IPS-20b (cell line): ENCODE measurements at regions not wholly inside any gene's neighbourhood (a gene's known extent, or its start where the extent isn't known, plus 50 kb on each side); places are given as distances from the start of the nearest gene placed in this dataset.
"Not testable (repeated sequence)": the region's sequence is repeated elsewhere in the genome, so short reads cannot be mapped to it uniquely, and the experiment has no call there.

Experiments
- H3K27ac ChIP-seq: one replicate; pipeline ENCODE4 v1.5.1; 2013; ENCODE audit warnings: low read length
- H3K27me3 ChIP-seq: 2 replicates; pipeline ENCODE4 v1.6.1; 2013; ENCODE audit warnings: mild to moderate bottlenecking, low read length, inconsistent platforms; ENCODE audit not compliant: insufficient read depth
- H3K36me3 ChIP-seq: 2 replicates; pipeline ENCODE4 v1.6.1; 2013; ENCODE audit warnings: low read depth, mild to moderate bottlenecking, inconsistent platforms, low read length, moderate library complexity; ENCODE audit not compliant: insufficient read depth
- H3K4me1 ChIP-seq: 2 replicates; pipeline ENCODE4 v1.6.1; 2013; ENCODE audit warnings: mild to moderate bottlenecking, control low read depth, inconsistent platforms, low read length, moderate library complexity; ENCODE audit not compliant: insufficient read depth
- H3K4me3 ChIP-seq: 2 replicates; pipeline ENCODE4 v1.5.1; 2013; ENCODE audit warnings: mild to moderate bottlenecking, low read length, inconsistent platforms
- H3K9ac ChIP-seq: 2 replicates; pipeline ENCODE4 v1.6.1; 2013; ENCODE audit warnings: low read depth, mild to moderate bottlenecking, inconsistent platforms, low read length, moderate library complexity
- H3K9me3 ChIP-seq: 2 replicates; pipeline ENCODE4 v1.6.1; 2013; ENCODE audit warnings: mild to moderate bottlenecking, low read depth, low read length, inconsistent platforms; ENCODE audit not compliant: insufficient read depth

GRCh38 chr4:123599920-123600810, 203.6 kb downstream of the SPRY1 start:
- no peaks in the 10 kb centered on the region for H3K9me3 ChIP-seq
- peak overlapping the region; percentile 52 for H3K27ac ChIP-seq
- no peaks in the 10 kb centered on the region for H3K36me3 ChIP-seq
- H3K4me3 ChIP-seq = peak overlapping the region; percentile 21; the same call in 1 of the 2 replicates
- H3K27me3 ChIP-seq = no peaks in the 10 kb centered on the region
- peaks cover 25% of the 10 kb centered on the region; the same call in 1 of the 2 replicates for H3K4me1 ChIP-seq
- H3K9ac ChIP-seq = peak overlapping the region; percentile 66; the same call in 1 of the 2 replicates

DNA sequence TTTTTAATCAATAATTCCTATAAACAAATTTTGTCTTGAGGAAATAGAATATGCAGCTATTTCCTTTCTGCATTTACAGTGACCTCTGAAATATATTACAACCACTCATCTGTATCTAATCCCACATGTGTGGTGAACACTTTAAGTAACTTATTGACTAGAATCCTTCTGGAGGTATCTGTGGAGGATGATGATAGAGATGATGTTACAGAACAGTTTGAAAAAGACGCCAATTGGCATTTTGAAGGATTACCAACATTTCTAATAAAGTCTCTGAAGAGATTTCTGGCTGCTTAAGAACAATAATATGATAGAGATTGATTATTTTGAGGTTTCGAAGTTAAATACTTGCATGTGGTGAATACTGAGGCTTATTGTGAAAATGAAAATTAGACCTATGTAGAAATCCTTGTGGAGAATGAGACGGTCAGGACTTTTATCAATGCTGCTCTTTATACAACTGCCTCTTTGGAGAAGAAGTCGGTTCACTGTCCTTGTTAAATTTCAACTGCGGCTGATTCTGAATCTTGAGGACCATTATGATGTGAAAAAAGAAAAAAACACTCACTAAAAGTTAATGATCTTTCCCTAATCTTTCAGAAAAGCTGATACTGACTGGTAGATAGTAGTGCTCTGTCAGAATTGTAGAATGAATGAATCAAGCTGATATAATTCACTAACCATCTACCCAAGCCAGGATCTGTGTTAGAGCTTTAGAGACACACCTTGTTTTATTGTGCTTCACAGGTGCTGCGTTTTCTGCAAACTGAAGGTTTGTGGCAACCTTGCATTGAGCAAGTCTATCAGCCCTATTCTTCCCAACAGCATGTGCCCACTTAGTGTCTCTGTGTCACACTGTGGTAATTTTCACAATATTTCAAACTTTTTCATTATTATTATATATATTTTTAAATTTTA, 204.7 kb downstream of the SPRY1 start:
- no peaks in the 10 kb centered on the region for H3K36me3 ChIP-seq
- no peaks in the 10 kb centered on the region for H3K27me3 ChIP-seq
- H3K9me3 ChIP-seq = no peaks in the 10 kb centered on the region
- peak overlapping the region; percentile 66; the same call in 1 of the 2 replicates for H3K9ac ChIP-seq
- no peak overlapping the region for H3K27ac ChIP-seq
- H3K4me1 ChIP-seq = peaks cover 25% of the 10 kb centered on the region; the same call in 1 of the 2 replicates
- H3K4me3 ChIP-seq = no peak overlapping the region

DNA sequence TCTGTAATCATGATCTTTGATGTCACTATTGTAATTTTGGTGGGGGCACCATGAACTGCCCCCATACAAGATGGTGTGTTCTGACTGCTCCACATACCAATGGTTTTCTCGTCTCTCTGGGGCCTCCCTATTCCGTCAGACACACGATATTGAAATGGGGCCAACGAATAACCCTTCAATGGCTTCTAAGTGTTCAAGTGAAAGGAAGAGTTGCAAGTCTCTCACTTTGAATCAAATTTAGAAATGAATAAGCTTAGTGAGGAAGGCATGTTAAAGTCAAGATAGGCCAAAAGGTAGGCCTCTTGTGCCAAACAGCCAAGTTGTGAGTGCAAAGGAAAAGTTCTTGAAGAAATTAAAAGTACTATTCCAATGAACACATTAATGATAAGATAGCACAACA, 205.4 kb downstream of the SPRY1 start:
- Histone ChIP-seq H3K4me3 (no peak overlapping the region), H3K9ac (no peak overlapping the region), H3K27me3 (no peaks in the 10 kb centered on the region), H3K9me3 (no peaks in the 10 kb centered on the region), H3K4me1 (peaks cover 25% of the 10 kb centered on the region; the same call in 1 of the 2 replicates), H3K27ac (no peak overlapping the region), H3K36me3 (no peaks in the 10 kb centered on the region)

GRCh38 chr4:123603165-123603564, 206.6 kb downstream of the SPRY1 start:
- H3K27ac ChIP-seq = no peak overlapping the region
- no peaks in the 10 kb centered on the region for H3K9me3 ChIP-seq

GRCh38 chr4:123605797-123606196, 209.2 kb downstream of the SPRY1 start:
- not testable (repeated sequence) for H3K27ac ChIP-seq, H3K9ac ChIP-seq, H3K4me3 ChIP-seq, H3K36me3 ChIP-seq, H3K4me1 ChIP-seq, H3K27me3 ChIP-seq, H3K9me3 ChIP-seq

More at GRCh38 chr4:123603165-123603564, 206.6 kb downstream of the SPRY1 start:
- Histone ChIP-seq H3K9ac (no peak overlapping the region), H3K4me3 (no peak overlapping the region), H3K4me1 (peaks cover 24% of the 10 kb centered on the region; the same call in 1 of the 2 replicates), H3K27me3 (no peaks in the 10 kb centered on the region), H3K36me3 (no peaks in the 10 kb centered on the region)

DNA sequence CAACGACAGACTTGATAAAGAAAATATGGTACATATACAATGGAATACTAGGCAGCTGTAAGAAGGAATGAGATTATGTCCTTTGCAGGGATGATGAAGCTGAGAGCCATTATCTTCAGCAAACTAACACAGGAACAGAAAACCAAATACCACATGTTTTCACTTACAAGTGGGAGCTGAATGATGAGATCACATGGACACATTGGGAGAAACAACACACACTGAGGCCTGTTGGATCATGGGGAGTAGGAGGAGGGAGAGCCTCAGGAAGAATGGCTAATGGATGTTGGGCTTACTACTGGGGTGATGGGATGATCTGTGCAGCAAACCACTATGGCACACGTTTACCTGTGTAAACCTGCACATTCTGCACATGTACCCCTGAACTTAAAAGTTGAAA, 209.7 kb downstream of the SPRY1 start:
- no peaks in the 10 kb centered on the region for H3K27me3 ChIP-seq
- no peaks in the 10 kb centered on the region for H3K9me3 ChIP-seq
- no peak overlapping the region for H3K9ac ChIP-seq
- H3K36me3 ChIP-seq = no peaks in the 10 kb centered on the region
- no peak overlapping the region for H3K27ac ChIP-seq
- peaks cover 1% of the 10 kb centered on the region; the same call in 1 of the 2 replicates for H3K4me1 ChIP-seq
- H3K4me3 ChIP-seq = no peak overlapping the region

- Histone ChIP-seq H3K36me3 (no peaks in the 10 kb centered on the region), H3K27ac (no peak overlapping the region), H3K27me3 (no peaks in the 10 kb centered on the region), H3K9ac (no peak overlapping the region), H3K9me3 (no peaks in the 10 kb centered on the region), H3K4me1 (no peaks in the 10 kb centered on the region), H3K4me3 (no peak overlapping the region)
Measured at GRCh38 chr4:123606946-123607542, 210.4 kb downstream of the SPRY1 start.

DNA sequence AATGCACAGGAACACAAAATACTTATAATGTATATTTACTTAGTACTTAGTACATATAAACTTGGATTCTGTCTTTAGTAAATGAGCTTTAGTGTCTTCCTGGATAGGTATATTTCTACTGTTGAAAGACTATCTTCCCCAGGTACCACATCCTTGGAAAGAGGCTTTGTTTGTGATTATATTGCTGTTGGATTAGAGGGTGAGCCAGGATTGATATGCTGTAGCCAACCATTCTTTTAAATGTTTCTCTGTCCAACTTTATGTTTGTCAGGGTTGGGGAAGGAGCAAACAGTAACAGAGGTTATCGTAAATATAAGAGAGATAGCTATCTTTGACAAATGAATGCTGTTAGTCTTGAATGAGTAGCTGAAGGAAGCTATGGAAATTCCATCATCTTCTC, 213.2 kb downstream of the SPRY1 start:
- Histone ChIP-seq H3K9ac (no peak overlapping the region), H3K4me1 (no peaks in the 10 kb centered on the region; the same call in 1 of the 2 replicates), H3K9me3 (no peaks in the 10 kb centered on the region), H3K4me3 (no peak overlapping the region), H3K36me3 (no peaks in the 10 kb centered on the region), H3K27ac (no peak overlapping the region), H3K27me3 (no peaks in the 10 kb centered on the region)

GRCh38 chr4:123613586-123614344, 217.2 kb downstream of the SPRY1 start:
- H3K27ac ChIP-seq = no peak overlapping the region
- no peak overlapping the region for H3K4me3 ChIP-seq
- H3K9ac ChIP-seq = no peak overlapping the region
- no peaks in the 10 kb centered on the region for H3K9me3 ChIP-seq
- H3K36me3 ChIP-seq = no peaks in the 10 kb centered on the region
- no peaks in the 10 kb centered on the region for H3K27me3 ChIP-seq
- H3K4me1 ChIP-seq = peaks cover 16% of the 10 kb centered on the region; the same call in 1 of the 2 replicates

DNA sequence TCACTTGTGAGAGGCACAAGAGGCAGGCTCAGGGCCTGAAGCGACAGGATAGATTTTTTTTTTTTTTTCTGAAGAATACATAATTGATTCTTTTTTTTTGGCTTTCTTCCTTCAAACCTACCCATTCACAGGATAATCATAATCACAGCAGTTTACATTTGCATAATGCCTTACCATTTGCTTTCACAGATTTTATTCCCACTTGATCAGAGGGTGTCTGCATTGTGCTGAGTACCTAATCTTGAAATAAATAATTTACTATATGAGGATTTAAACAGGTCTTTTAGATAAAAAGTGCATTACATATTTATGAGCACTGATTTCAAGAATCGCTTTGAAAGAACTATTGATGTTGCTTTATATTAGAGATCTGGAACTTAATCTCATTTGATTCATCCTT, 219.3 kb downstream of the SPRY1 start:
- peak overlapping the region; percentile 8; the same call in 1 of the 2 replicates for H3K9ac ChIP-seq
- no peaks in the 10 kb centered on the region for H3K36me3 ChIP-seq
- H3K27ac ChIP-seq = no peak overlapping the region
- H3K27me3 ChIP-seq = no peaks in the 10 kb centered on the region
- H3K4me3 ChIP-seq = no peak overlapping the region
- no peaks in the 10 kb centered on the region for H3K9me3 ChIP-seq
- H3K4me1 ChIP-seq = peaks cover 16% of the 10 kb centered on the region; the same call in 1 of the 2 replicates
